H1 (cell line): ENCODE measurements at regions not wholly inside any gene's neighbourhood (a gene's known extent, or its start where the extent isn't known, plus 50 kb on each side); places are given as distances from the start of the nearest gene placed in this dataset.

ENCODE experiments used
- JUND ChIP-seq: IDR thresholded peaks from 2 replicates; pipeline ENCODE4 v1.6.1; 2011; ENCODE audit warnings: mild to moderate bottlenecking, improper control_type of control experiment, low read length
- KDM1A ChIP-seq: fragments of 200-600, 300-600 bp; sonication (generic); IDR thresholded peaks from 2 replicates; pipeline ENCODE4 v1.7.1; 2016; ENCODE audit warnings: mild to moderate bottlenecking, low read length, borderline replicate concordance
- POU5F1 ChIP-seq: IDR thresholded peaks from 2 replicates; pipeline ENCODE4 v1.6.1; 2011; ENCODE audit warnings: low read depth, mild to moderate bottlenecking, low read length, moderate library complexity
- RAD21 ChIP-seq, 2 experiments: IDR thresholded peaks in 1 of 2; conservative IDR thresholded peaks in 1 of 2; 2 replicates each; pipeline ENCODE4 v1.6.1; 2011; ENCODE audit warnings: low read depth in 2 of 2, low read length in 2 of 2, improper control_type of control experiment in 1 of 2, inconsistent platforms in 1 of 2, mild to moderate bottlenecking in 1 of 2, moderate library complexity in 1 of 2
- RFX5 ChIP-seq: IDR thresholded peaks from 2 replicates; pipeline ENCODE4 v1.6.1; 2011; ENCODE audit warnings: low read depth, low read length, improper control_type of control experiment, borderline replicate concordance
- SUZ12 ChIP-seq: fragments of 200-600 bp; sonication (generic); IDR thresholded peaks from 2 replicates; pipeline ENCODE4 v1.6.1; 2012; ENCODE audit warnings: mild to moderate bottlenecking, inconsistent platforms, low read length, moderate library complexity, mixed read lengths
- TBP ChIP-seq: IDR thresholded peaks from 2 replicates; pipeline ENCODE4 v1.6.1; 2011; ENCODE audit warnings: low read depth, low read length, improper control_type of control experiment
- TF ChIP-seq, protein P1 (sequence below): fragments of 300-600 bp; sonication (generic); IDR thresholded peaks from 2 replicates; pipeline ENCODE4 v1.7.1; 2012; ENCODE audit warnings: low read length, moderate library complexity, mild to moderate bottlenecking, inconsistent platforms; ENCODE audit not compliant: insufficient replicate concordance

- TF ChIP-seq, protein P1, sequence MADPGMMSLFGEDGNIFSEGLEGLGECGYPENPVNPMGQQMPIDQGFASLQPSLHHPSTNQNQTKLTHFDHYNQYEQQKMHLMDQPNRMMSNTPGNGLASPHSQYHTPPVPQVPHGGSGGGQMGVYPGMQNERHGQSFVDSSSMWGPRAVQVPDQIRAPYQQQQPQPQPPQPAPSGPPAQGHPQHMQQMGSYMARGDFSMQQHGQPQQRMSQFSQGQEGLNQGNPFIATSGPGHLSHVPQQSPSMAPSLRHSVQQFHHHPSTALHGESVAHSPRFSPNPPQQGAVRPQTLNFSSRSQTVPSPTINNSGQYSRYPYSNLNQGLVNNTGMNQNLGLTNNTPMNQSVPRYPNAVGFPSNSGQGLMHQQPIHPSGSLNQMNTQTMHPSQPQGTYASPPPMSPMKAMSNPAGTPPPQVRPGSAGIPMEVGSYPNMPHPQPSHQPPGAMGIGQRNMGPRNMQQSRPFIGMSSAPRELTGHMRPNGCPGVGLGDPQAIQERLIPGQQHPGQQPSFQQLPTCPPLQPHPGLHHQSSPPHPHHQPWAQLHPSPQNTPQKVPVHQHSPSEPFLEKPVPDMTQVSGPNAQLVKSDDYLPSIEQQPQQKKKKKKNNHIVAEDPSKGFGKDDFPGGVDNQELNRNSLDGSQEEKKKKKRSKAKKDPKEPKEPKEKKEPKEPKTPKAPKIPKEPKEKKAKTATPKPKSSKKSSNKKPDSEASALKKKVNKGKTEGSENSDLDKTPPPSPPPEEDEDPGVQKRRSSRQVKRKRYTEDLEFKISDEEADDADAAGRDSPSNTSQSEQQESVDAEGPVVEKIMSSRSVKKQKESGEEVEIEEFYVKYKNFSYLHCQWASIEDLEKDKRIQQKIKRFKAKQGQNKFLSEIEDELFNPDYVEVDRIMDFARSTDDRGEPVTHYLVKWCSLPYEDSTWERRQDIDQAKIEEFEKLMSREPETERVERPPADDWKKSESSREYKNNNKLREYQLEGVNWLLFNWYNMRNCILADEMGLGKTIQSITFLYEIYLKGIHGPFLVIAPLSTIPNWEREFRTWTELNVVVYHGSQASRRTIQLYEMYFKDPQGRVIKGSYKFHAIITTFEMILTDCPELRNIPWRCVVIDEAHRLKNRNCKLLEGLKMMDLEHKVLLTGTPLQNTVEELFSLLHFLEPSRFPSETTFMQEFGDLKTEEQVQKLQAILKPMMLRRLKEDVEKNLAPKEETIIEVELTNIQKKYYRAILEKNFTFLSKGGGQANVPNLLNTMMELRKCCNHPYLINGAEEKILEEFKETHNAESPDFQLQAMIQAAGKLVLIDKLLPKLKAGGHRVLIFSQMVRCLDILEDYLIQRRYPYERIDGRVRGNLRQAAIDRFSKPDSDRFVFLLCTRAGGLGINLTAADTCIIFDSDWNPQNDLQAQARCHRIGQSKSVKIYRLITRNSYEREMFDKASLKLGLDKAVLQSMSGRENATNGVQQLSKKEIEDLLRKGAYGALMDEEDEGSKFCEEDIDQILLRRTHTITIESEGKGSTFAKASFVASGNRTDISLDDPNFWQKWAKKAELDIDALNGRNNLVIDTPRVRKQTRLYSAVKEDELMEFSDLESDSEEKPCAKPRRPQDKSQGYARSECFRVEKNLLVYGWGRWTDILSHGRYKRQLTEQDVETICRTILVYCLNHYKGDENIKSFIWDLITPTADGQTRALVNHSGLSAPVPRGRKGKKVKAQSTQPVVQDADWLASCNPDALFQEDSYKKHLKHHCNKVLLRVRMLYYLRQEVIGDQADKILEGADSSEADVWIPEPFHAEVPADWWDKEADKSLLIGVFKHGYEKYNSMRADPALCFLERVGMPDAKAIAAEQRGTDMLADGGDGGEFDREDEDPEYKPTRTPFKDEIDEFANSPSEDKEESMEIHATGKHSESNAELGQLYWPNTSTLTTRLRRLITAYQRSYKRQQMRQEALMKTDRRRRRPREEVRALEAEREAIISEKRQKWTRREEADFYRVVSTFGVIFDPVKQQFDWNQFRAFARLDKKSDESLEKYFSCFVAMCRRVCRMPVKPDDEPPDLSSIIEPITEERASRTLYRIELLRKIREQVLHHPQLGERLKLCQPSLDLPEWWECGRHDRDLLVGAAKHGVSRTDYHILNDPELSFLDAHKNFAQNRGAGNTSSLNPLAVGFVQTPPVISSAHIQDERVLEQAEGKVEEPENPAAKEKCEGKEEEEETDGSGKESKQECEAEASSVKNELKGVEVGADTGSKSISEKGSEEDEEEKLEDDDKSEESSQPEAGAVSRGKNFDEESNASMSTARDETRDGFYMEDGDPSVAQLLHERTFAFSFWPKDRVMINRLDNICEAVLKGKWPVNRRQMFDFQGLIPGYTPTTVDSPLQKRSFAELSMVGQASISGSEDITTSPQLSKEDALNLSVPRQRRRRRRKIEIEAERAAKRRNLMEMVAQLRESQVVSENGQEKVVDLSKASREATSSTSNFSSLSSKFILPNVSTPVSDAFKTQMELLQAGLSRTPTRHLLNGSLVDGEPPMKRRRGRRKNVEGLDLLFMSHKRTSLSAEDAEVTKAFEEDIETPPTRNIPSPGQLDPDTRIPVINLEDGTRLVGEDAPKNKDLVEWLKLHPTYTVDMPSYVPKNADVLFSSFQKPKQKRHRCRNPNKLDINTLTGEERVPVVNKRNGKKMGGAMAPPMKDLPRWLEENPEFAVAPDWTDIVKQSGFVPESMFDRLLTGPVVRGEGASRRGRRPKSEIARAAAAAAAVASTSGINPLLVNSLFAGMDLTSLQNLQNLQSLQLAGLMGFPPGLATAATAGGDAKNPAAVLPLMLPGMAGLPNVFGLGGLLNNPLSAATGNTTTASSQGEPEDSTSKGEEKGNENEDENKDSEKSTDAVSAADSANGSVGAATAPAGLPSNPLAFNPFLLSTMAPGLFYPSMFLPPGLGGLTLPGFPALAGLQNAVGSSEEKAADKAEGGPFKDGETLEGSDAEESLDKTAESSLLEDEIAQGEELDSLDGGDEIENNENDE, result no peak
- TF ChIP-seq SUZ12 (no peak), RFX5 (no peak), RAD21 (IDR thresholded peaks at IDR 0.05 in 1 of 2, conservative IDR thresholded peaks at IDR 0.05 in 1 of 2; ENCODE audit: low read depth in 2 of 2, low read length in 2 of 2) (no peak), TBP (no peak), JUND (no peak), POU5F1 (no peak), KDM1A (no peak)
These were observed 313.7 kb downstream of the NR2F1-AS1 start (continued) for GRCh38 chr5:93267276-93267675.
